PC-9 (cell line): ENCODE measurements at regions not wholly inside any gene's neighbourhood (a gene's known extent, or its start where the extent isn't known, plus 50 kb on each side); places are given as distances from the start of the nearest gene placed in this dataset.

ENCODE experiments used
- CTCF ChIP-seq: fragments of 200-600 bp; sonication (generic); conservative IDR thresholded peaks from 2 replicates; pipeline ENCODE4 v1.6.1; 2017; ENCODE audit warnings: mixed run types, antibody characterized with exemption, mild to moderate bottlenecking, moderate library complexity
- EZH2 ChIP-seq: fragments of 200-600 bp; sonication (generic); IDR thresholded peaks from 2 replicates; pipeline ENCODE4 v1.8.0; 2017; ENCODE audit warnings: antibody characterized with exemption, low read depth

- no peak for TF ChIP-seq CTCF
- no peak for TF ChIP-seq EZH2
These were observed 91.7 kb downstream of the PPP1R2C start for GRCh38 chrX:42686296-42686695.
